Body of pancreas (tissue), 4 donors: ENCODE measurements at regions not wholly inside any gene's neighbourhood (a gene's known extent, or its start where the extent isn't known, plus 50 kb on each side); places are given as distances from the start of the nearest gene placed in this dataset.

Experiments
- POLR2A ChIP-seq, 3 donors: fragments of 450-650 bp; IDR thresholded peaks; one replicate each; pipeline ENCODE4 v1.6.1; 2016; ENCODE audit warnings: antibody characterized with exemption in 3 of 3, mild to moderate bottlenecking in 2 of 3
- TF ChIP-seq, protein P1 (sequence below), 7 experiments: fragments of 450-650 bp in 4 of 7; fragments of 200-600 bp in 3 of 7; sonication (generic) in 3 of 7; IDR thresholded peaks; one replicate each; pipeline ENCODE4 v1.5.1; 2016 to 2019; ENCODE audit warnings: antibody characterized with exemption in 7 of 7

DNA sequence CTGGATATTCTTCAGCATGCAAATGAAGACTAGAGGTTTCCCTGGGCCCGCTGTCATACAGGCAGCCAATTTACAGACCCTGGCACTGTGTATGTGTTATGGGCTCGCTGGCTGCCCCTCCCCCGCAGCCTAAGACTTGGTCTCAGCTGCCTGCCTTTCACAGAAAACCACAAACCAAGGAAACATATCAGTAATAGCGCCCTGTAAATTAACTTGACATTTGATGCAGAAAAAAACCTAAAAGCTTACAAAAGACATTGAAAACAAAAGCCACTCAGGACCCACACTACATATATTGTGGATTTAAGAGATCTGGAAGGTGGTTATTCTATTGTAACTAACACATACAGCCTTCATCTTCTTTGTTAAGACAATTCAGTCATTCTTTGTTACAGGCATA is 287.0 kb upstream of the TMEM161B start:
- TF ChIP-seq, protein P1, sequence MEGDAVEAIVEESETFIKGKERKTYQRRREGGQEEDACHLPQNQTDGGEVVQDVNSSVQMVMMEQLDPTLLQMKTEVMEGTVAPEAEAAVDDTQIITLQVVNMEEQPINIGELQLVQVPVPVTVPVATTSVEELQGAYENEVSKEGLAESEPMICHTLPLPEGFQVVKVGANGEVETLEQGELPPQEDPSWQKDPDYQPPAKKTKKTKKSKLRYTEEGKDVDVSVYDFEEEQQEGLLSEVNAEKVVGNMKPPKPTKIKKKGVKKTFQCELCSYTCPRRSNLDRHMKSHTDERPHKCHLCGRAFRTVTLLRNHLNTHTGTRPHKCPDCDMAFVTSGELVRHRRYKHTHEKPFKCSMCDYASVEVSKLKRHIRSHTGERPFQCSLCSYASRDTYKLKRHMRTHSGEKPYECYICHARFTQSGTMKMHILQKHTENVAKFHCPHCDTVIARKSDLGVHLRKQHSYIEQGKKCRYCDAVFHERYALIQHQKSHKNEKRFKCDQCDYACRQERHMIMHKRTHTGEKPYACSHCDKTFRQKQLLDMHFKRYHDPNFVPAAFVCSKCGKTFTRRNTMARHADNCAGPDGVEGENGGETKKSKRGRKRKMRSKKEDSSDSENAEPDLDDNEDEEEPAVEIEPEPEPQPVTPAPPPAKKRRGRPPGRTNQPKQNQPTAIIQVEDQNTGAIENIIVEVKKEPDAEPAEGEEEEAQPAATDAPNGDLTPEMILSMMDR (IDR thresholded peaks at IDR 0.05) = no peak
- TF ChIP-seq POLR2A (IDR thresholded peaks at IDR 0.05) = no peak
